Non-pigmented ciliary epithelial cell (primary cell): ENCODE measurements at regions not wholly inside any gene's neighbourhood (a gene's known extent, or its start where the extent isn't known, plus 50 kb on each side); places are given as distances from the start of the nearest gene placed in this dataset.

Experiments
- DNase-seq: peaks from one replicate; pipeline ENCODE4 v3.0.0-alpha.2; 2010; ENCODE audit warnings: low read depth

DNA sequence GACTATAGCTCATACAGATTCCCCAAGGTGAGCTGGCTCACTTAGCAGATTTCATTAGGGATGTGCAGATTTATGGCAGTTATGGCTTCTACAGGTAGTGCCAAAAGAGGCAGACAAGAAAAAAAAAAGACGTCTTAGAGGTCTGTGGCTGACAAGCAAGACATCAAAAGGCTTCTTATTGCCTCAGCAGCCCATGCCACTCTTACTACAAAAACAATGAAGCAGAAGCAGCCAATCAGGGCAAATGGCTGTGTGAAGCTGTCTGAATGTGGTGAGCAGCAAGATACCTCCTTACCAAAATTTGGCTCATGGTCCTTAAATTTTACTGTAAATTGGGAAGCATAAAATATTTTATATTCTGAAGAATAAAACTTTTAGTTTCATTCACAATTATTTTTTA is 557.5 kb upstream of the GOLIM4 start:
- DNase-seq, result no peak

DNA sequence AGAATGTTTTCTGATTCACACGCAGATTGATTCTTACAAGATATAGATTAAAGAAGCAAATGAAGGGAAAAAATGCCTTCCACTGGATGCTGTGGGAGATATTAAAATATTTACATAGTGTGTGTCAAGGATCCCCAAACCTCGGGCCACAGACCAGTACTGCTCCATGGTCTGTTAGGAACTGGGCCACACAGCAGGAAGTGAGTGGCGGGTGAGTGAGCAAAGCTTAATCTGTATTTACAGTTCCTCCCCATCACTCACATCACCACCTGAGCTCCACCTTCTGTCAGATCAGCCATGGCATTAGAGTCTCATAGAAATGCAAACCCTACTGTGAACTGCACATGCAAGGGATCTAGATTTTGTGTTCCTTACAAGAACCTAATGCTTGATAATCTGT is 552.6 kb upstream of the GOLIM4 start:
- no peak for DNase-seq

DNA sequence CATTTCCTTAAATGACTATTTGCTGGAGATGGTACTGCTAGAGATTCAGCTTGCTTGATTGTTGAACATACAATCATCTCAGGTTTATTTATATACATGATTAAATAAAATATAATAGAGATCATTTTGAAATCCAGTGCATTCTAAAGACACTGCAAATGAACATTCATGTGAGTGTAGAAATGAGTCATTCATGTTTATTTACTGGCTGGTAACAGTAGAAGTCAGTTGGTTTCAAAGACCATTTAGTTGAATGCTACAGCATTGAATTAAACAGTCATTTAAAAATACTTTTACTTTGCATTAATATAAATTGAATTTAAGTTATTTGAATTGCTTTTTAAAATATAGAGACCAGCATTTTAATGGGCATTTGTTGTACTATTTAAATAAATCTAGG is 551.9 kb upstream of the GOLIM4 start:
- no peak for DNase-seq

DNA sequence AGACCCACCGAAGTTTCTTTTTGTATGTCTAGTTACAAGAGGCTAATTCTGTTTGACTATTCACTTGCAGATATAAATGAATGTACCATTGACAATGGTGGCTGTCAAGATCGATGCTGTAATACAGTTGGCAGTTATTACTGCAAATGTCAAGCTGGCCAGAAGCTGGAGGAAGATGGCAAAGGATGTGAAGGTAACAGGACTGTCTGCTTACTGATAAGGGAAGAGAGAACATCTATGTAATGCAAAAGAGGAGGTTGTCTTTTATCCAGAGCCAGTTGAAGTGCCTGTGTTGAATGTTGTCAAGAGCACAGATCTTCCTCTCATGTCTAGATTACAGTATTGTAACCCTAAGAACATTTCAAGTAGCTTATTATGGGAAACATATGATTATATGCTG is 549.5 kb upstream of the GOLIM4 start:
- no peak for DNase-seq

DNA sequence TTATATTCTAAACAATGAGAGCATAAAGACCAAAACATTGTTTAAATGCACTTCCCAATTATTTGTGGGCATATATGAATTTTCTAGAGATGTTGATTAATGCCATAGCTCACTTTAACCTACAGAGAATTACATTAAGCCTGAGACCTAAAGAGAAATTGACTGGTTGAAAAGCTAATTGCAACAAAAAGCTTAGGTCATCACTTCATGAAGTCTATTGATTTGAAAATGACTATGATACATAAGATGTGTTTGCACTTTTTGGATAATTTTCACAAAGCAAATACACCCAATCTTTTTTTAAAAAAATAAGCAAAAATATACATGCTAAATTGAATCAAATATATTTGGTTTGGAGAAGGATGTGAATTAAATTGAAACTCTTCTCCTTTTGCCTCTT is 532.8 kb upstream of the GOLIM4 start:
- DNase-seq, result no peak

DNA sequence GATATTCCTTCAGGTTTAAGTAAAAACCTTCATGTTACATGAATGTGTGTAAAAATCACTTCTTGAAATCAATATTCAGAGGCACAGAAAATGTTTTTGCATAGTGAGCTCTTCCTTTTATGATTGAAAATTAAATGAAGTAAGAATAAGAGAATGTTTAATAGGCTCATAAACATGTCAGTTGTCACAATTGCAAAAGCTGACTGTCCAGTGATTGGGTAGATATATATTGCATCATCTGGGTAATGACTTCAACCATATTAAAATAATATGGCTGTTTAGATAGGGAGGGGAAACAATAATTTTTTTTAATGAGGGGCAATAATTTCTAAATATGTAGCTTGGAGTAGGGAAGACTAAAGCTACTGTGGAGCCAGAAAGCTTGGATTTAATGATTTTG is 529.8 kb upstream of the GOLIM4 start:
- DNase-seq, result no peak

DNA sequence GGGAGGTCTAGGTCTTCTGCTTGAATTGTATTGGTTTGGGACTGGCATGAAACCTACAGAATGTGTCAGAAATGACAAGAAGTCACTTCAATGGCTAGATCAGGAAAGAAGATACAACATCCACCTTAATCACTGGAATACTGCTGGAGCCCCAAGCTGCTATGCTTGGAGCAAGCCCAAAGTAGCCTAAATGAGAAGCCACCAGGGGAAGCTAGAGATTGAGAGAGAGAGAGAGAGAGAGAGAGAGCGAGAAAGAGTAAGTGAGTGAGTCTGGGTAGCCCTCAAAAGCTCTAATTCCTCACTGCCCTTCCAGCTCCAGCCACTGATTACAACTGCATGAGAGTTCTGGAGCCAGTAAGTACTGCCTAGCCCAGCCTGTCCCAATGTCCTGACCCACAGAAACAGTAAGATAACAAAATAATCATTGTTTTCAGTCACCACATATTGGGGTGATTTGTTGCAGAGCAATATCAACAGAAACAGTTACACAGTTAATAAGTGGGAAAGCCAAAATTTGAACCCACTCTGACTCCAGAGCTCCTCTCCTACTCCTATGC is 529.2 kb upstream of the GOLIM4 start:
- DNase-seq, result no peak

DNA sequence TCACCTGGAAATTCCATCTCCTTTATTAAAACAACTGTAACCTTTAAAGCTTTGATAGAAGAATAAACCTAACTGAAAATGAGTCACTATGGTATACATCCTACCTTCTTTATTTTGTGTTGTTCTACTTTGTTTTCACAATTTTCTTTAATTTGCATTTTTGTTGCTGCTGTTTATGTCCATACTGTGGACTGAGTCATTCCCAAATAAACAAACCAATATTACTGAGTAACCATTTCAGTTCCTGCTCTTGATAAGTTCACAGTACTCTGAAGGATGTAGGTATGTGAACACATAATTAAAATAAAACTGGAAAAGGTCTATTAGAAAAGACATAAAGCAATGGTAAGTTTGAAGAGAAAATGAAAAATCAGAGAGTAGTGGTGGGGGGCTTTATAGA is 528.5 kb upstream of the GOLIM4 start:
- DNase-seq, result no peak

DNA sequence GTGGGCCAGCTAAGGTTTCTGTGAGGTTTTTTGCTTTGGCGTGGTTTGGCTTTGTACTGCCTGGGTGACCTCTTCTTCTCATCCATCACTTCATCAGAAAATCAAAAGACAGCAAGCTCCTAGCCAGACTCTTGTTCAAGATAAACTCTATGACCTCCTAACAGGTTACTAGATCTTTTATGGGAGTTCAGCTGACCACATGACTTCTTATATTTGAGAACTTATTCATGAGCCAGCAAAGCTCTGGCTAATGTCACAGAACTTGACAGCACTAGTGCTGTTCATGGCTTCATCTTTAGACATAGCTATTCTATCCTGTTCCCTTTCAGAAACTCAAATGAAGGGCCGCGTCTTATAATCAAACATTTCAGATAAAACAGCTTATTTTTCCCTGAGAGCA is 527.1 kb upstream of the GOLIM4 start:
- no peak for DNase-seq

DNA sequence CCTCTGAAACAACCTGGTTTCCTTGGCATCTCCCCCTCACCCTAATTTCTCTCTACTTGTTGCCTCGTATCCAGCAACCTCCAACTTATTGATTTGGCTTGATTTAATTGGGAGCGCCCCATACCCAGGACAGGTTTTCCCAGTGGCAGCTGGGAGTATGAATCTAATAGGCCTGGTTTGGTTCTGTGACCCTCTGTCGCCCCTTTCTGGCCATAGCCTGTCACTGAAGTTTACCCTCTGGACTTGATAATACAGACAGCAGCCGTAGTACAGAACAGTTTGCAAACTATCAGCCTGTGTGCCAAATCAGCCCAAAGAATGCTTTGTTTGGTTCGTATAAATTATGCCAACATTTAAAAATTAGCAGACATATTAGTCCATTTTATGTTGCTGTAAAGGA is 525.1 kb upstream of the GOLIM4 start:
- peak; percentile 3 for DNase-seq

DNA sequence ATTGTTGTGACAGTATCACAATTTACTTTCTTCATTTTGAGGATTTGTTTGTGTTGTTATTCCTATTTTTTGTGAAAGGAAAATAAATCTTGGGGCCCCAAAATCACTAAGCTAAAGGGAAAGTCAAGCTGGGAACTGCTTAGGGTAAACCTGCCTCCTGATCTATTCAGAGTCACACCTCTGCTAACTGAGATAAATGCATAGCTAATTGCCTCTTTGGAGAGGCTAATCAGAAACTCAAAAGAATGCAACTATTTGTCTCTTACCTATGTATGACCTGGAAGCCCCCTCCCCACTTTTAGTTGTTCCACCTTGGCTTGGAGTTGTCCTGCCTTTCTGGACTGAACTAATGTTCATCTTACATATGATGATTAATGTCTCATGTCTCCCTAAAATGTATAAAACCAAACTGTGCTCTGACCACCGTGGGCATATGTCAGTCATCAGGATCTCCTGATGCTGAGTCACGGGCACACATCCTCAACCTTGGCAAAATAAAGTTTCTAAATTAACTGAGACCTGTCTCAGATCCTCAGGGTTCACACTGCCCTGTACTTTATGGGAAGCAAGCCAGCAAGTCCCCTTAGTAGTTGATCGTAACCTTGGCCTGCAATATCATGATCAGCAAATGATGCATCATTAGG is 523.2 kb upstream of the GOLIM4 start:
- no peak for DNase-seq

DNA sequence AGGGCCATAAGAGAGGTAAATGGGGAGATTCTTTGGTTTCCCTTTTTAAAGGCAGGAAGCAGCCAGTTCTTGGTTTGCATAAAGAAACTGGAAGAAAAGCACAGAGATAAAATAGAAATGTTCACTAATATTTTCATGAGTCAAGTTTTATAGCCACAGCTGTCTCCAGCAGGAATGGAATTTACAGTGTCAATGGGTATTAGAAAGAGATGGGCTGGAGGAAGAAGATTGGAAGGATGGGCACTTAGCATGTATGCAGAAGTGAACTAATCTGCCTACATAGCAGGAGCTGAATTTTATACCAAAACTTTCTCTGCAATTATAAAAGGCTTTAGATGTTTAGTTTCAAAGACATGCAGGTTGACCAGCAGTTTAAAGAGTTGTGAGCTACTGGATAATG is 521.9 kb upstream of the GOLIM4 start:
- DNase-seq, result no peak

DNA sequence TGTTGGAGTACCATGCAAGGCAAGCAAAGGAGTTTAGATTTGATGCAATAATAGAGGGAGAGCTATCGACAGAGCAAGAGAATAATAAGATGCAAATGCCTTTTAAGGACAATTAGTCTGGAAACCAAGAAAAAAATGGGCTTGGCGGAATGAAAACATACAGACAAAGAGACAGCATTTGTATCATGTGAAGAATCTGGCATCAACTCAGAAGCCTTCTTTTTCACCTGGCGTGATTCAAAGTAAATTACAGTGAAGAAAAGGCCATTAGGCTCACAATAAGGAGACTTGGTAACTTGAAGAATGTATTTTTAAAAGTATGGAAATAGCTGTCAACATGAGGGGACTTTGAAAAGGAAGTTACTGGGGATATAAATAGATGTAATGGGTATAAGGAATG is 521.2 kb upstream of the GOLIM4 start:
- no peak for DNase-seq

DNA sequence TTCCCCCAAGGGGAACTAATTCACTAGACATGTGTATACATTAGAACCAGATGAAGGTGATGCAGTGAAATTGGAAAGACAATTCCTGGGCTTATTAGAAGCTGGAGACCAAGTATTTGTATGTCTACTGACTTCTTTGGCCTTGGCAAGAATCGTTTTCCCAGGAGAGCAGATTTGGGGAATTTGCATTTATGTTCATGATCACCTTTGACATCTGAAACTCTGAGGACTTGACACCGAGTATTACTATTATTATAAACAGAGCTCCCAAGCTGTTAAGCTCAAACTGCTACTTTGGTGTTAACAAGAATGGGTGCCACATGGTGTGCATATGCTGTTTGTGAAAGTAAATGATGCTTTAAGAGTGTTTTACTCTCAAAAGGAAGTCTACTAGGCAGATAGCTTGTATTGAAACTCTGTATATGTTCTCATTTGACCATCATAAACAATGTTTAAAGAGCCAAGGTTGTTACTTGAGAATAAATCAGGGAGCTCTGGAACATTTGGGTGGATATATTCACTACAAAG is 519.8 kb upstream of the GOLIM4 start:
- DNase-seq, result no peak

DNA sequence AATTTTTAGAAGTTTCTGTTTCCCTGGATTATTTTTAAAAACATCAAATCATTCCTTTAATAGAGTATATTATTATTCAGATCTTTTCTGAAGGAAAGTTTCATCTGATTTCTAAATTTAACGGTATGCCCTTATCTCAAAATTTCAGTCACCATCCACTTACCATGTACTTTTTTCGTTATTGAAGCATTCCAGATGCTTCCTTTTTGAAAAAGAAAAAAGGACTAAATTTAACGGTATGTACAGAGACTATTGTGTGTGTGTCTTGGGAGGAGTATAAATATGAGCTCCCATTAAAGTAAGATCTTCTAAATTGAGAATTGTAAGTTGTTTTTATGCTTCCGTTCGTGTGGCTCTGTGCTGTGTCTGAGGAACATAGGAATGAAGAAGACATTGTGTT is 517.4 kb upstream of the GOLIM4 start:
- DNase-seq, result no peak

DNA sequence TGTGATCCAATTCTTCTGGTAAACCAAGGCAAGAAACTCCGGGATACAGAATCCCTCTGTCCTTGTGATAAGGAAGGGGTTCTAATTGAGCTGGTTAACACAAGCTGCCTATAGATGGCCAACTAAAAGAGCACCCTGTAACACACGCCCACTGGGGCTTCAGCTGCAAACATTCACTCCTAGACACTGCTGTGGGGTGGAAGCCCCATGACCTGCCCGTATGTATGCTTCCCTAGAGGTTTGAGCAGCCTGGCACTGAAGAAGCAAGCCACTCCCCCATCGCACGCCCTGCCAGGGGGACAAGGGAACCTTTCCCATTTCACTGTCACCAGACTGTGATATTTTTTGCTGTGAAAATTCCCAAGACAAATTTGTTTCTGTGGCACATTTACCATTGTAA is 516.9 kb upstream of the GOLIM4 start:
- no peak for DNase-seq

DNA sequence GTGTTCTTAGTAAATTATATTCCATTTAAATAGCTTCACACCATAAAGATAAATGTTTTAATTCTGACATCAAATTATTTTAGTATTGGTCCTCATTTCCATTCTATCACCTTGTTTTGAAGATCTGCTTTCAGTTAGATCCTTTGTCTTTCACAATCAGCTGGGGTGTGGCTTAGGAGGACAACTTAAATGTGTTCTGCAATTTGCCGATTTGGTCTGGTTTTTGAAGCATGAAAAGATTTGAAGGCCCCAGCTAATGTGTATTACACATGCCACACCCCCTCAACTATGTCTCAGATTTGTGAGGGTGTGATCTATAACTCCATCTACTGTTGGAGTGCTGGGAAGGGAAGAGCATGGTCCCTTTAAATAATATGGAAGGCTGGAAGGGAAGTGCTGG is 516.1 kb upstream of the GOLIM4 start:
- DNase-seq, result no peak

DNA sequence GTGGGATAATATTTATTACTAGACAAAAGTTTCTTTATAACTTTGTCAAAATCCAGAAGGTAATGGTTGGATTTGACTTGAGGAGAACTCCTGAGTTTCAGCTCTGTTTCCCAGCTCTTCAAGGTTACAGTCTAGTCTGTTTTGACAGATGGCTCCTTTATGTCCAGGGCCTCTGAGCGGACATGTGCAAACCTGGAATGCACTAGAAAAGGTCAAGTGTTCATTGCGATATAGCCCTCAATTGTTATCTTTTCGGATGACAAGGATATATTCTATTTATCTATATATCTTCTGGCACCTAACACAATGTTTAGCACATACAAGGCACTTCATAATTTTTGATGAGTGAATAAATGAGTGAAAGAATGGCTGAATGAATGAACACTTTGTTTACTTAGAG is 513.2 kb upstream of the GOLIM4 start:
- no peak for DNase-seq

DNA sequence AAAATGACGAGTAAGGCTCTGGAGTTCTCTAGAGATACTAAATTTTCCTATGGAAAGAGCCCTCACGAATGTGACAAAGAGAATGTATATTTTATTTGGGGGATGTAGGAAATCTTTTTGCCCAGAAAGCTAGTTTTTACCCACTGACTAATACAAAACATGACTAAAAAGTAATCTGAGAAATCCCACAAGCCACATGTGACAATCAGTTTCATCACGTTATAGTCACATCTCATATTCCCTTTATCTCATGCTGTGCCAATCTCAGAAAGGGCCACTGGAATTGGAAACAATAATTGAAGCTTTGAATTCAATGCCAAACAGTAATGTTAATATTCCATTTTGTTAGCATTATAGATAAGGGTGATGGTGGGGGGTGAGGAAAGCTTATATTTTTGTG is 509.0 kb upstream of the GOLIM4 start:
- DNase-seq, result no peak

DNA sequence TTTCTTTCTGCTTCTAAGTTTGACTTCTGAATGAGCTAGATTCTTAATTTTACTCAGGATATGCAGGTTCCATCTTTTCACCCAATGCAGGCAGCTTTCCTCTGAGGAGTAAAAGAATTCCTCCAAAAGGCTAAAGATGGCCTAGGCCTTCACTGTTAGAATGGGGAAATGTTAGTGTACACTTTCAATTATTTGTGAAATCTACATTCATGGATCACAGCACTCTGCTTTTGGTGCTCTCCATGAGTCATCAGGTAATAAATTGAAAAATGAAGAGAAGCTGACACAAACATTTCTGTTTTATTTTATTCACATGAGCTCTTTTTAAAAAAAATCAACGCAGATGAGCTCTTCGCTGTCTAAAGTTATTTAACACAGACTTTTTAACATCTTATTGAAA is 502.5 kb upstream of the GOLIM4 start:
- no peak for DNase-seq

DNA sequence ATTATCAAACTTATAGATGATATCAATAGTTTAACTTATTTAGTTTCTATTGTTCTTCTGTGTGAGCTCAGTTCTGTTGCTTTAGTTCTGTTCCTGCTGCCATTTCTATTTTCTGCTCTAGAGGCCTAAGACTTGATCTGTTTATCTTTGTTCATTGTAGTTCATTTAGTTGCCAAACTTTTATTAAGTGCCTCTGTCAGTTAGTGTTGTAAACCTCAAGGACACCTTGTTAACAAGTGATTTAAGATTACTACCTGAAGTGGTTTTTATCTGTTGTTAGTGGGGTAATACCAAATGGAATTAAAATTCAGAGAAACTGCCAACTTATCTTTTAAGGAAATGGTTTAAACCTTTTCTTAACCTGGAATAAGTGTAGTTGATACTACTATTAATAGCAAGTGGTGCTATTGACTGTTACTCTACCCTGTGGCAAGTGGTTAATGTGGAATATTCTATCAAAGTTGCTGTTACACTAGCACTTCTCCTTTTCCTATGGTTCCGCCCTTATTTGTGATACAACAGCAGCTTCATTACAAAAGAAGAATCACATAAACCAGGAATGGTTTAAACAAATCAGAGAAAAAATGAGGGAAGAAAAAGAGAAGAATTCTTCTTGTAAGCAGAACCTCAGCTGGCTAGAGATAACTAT is 500.6 kb upstream of the GOLIM4 start:
- DNase-seq, result no peak

DNA sequence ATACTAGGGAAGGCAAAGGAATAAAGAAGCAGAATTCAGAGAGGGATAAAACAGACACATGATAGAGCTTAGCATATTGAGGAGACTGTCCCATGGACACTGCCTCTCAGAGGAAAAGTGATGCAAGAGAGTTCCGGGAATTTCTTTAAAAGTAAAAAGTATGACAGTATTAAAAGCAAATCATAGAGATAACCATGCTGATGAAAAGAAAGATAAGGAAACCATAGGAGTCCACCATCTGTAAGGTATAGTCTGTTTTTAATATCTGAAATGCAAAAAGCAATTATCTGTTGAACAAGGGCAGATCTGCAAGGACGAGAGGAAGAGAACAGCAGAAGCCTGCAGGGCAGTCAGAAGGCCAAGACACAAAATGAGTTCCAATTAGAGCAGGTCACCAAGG is 495.9 kb upstream of the GOLIM4 start:
- no peak for DNase-seq

DNA sequence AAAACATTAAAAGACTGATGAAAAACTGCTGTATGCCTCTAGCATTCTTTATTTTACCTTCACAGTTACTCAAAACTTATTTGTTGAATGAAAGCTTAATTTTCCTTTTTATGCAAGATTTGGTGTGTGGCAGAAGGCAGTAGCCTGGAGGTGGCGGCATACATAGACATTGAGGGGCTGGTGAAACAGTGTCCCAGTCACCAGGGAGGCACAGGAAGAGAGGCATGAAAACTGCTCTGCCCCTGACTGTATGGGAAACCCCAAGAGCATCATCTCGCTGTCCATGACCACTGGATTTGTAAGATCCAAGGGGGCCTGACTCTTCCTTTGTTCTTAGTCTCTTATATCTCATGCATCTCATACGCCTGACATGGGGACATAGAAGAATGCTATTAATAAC is 493.7 kb upstream of the GOLIM4 start:
- no peak for DNase-seq

DNA sequence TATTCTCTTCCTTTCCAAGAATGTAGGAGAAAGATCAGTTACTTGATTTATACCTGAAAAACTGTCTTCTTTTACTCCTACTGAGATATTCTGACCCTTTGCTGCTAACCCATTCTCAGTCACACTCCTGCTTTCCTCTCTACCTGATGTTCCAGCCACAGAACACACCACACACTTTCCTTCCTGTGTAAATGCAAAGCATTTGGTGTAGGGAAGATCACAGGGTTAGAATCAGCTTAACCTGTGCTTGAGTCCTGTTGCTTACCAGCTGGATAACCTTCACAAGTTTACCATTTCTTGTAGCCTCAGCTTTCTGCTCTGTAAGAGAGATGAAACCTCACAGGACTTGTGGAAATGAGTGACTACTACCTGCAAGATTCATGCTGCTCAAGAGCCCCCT is 489.8 kb upstream of the GOLIM4 start:
- no peak for DNase-seq
